Lower lobe of right lung (tissue), 2 donors: ENCODE measurements at regions not wholly inside any gene's neighbourhood (a gene's known extent, or its start where the extent isn't known, plus 50 kb on each side); places are given as distances from the start of the nearest gene placed in this dataset.

Source experiments
- ATAC-seq, 2 donors: fragments of 200-7000 bp; cut with Tn5 transposase; one replicate each; pipeline ENCODE4 v1.9.1; 2020 to 2022; ENCODE audit warnings: mild to moderate bottlenecking in 2 of 2, moderate library complexity in 2 of 2
- DNase-seq: peaks from one replicate; pipeline ENCODE4 v3.0.0-alpha.2; 2020
- H3K27ac ChIP-seq: fragments of 200-600 bp; one replicate; pipeline ENCODE4 v1.8.0; 2022
- H3K27me3 ChIP-seq: fragments of 200-600 bp; one replicate; pipeline ENCODE4 v1.8.0; 2022; ENCODE audit warnings: low read depth
- H3K36me3 ChIP-seq: fragments of 200-600 bp; one replicate; pipeline ENCODE4 v1.8.0; 2022; ENCODE audit warnings: mild to moderate bottlenecking
- H3K4me1 ChIP-seq: fragments of 200-600 bp; one replicate; pipeline ENCODE4 v1.8.0; 2022
- H3K4me3 ChIP-seq: fragments of 200-600 bp; one replicate; pipeline ENCODE4 v1.8.0; 2022; ENCODE audit warnings: mild to moderate bottlenecking
- H3K9me3 ChIP-seq: fragments of 200-600 bp; one replicate; pipeline ENCODE4 v1.8.0; 2022
- CTCF ChIP-seq: fragments of 200-600 bp; IDR thresholded peaks from one replicate; pipeline ENCODE4 v1.8.0; 2022; ENCODE audit warnings: antibody characterized with exemption, mild to moderate bottlenecking
- intact Hi-C: fragments of 100-400 bp; cut with DNase I; formaldehyde crosslinking; loops from one replicate; pipeline ENCODE4 v1.11.0; 2022
- donor health status: DM: no; HTN: yes; CAD: no; lungs with severe emphysema.

- no peaks in the 10 kb centered on the region for H3K4me1 ChIP-seq
- no peaks in the 10 kb centered on the region for H3K9me3 ChIP-seq
- no peak for ATAC-seq
- intact Hi-C loops: loop anchor here (5.0 kb wide), 1 partner anchor 133 kb away; no protein-coding TSS in a partner anchor
- no peak overlapping the region for H3K27ac ChIP-seq
- no peak overlapping the region for H3K4me3 ChIP-seq
- H3K27me3 ChIP-seq: no peaks in the 10 kb centered on the region
- no peak for TF ChIP-seq CTCF
- H3K36me3 ChIP-seq: no peaks in the 10 kb centered on the region
- DNase-seq: no peak
These were observed 50.5 kb upstream of the CLMP start for GRCh38 chr11:123245567-123245966.
